ENCODE measurements at regions not wholly inside any gene's neighbourhood (a gene's known extent, or its start where the extent isn't known, plus 50 kb on each side); places are given as distances from the start of the nearest gene placed in this dataset.

DNA sequence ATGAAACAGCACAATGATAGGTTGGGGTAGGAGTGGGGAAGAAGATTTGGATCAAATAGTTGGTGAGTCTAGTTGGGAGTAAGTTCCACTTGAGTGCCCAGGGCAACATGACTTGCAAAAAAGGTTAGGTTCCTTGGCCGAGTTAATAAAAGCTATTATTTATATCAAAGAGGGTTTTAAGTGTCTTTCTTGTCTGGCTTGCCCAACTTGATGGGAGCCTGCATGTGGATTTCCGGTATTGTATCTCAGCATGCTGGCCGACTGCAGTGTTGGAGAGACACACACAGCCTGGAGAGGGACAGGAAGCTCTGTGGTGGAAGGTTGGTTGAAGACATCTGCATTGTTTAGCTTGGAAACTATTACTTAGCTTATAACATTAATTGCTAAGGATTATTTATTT lies 449.5 kb upstream of the TBL1XR1 start:
- no peak for DNase-seq

DNA sequence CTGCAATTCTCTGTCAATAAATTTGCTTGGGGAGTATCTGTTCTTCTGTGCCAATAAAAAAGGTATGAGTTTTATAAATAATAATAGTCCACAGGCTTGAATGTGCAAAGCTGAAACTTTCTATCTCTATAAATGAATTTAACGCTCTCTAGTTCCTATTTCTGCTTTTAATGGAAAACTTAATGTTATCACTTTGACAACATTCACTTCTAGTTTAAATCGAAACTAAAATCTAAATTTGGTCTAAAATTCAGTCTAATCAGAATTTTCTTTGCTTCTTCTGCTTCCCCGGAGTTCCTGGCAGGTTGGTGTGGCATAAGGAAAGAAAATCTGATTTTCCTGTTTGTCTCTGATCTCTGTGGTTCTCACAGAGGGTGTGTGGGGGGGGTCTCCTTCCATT lies 450.1 kb upstream of the TBL1XR1 start:
- no peak for DNase-seq

DNA sequence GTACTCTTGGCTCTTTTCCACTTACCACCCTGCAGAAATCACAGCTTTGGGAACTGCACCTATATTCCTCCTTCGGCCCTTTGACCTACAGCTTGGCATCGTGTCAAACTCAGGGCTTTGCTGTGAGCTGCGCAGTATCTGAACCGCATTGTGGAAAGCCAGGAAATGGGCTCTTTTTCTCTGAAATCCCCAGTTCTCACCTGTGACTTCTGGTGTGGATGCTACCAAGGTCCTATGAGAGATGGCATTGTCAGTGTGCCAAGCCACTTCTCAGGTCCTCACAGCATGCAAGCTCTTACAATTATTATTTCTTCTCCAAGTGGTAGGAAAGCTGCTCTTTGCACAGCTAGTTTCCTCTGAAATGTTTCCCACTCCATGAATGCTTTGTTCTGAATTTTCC lies 450.6 kb upstream of the TBL1XR1 start:
- DNase-seq = no peak

DNA sequence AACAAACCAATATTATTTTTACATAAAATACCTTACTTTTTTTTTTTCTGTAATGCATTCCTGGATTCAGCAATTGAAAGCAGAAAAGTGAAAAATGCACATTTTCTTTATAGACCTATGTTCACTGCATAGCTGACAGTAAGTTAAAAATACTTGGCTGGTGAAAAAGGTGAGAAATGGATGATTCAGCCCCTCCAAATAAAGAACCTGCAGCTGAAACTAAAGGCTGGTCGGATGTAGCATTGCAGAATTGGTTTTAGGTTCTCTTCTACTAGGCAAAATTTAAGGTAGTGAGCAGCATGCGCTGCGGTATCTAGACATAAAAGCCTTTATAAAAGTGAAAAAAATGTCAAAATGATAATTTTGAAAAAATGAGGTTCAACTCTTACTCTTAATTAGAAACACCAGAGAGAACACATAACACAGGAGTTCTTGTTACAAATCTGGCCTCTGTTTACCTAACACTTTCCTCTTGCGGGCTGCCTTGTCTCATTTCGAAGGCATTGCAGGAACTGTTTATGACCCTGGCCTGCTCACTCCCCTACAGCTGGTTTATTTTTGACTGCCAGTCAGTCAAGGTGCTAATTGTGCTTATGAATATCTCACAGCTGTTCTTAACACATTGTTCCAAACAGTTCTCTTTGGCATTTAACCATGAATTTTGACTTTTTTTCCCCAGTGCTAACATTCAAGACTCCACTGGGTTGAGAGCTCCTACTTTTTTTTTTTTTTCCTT lies 455.4 kb upstream of the TBL1XR1 start:
- DNase-seq = no peak

DNA sequence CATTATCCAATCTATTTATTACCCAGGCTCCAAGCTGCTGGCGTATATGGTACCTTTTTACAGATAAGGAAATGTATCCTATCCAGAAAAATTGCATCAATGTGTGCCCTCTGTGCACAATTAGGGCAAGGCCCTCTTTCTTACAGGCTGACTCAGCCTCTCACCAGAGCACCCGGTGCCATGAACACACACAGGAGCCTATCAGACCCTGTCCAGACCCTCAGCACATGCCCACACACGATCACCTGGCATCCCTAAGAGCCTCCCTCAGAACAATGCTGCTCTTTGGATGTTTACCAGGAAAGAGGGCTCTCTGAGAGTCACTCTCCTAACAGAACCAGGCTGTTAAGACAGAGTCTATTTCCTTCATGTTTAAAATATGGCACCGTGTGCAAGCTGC lies 460.0 kb upstream of the TBL1XR1 start:
- no peak for DNase-seq

DNA sequence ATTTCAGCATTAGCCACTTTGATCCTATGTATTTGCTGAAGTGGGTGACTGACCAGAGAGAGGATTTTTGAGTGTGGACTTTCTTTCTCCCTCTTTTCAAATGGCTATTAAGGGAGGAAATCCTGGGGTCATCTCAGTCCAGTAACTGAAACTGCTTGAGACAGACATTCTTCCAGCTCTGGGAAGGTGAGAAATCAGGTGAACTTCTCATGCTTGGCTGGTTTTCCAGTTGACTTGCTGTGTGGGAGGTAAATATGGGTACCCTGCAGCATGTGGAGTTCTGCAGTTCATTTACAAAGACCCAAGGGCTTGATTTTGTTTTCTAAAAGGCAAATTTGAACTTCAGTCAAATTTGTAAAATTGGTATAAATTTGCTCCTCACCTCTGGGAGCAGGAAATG lies 461.1 kb upstream of the TBL1XR1 start:
- no peak for DNase-seq

DNA sequence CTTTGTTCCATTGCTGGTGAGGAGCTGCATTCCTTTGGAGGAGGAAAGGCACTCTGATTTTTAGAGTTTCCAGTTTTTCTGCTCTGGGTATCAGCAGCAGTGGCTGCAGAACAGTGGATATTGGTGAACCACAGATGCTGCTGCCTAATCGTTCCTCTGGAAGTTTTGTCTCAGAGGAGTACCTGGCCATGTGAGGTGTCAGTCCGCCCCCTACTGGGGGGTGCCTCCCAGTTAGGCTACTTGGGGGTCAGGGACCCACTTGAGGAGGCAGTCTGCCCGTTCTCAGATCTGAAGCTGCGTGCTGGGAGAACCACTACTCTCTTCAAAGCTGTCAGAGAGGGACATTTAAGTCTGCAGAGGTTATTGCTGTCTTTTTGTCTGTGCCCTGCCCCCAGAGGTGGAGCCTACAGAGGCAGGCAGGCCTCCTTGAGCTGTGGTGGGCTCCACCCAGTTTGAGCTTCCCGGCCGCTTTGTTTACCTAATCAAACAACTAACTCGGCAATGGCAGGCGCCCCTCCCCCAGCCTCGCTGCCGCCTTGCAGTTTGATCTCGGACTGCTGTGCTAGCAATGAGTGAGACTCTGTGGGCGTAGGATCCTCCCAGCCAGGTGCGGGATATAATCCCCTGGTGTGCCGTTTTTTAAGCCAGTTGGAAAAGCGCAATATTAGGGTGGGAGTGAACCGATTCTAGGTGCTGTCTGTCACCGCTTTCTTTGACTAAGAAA lies 467.3 kb upstream of the TBL1XR1 start:
- peak; percentile 32 for DNase-seq

DNA sequence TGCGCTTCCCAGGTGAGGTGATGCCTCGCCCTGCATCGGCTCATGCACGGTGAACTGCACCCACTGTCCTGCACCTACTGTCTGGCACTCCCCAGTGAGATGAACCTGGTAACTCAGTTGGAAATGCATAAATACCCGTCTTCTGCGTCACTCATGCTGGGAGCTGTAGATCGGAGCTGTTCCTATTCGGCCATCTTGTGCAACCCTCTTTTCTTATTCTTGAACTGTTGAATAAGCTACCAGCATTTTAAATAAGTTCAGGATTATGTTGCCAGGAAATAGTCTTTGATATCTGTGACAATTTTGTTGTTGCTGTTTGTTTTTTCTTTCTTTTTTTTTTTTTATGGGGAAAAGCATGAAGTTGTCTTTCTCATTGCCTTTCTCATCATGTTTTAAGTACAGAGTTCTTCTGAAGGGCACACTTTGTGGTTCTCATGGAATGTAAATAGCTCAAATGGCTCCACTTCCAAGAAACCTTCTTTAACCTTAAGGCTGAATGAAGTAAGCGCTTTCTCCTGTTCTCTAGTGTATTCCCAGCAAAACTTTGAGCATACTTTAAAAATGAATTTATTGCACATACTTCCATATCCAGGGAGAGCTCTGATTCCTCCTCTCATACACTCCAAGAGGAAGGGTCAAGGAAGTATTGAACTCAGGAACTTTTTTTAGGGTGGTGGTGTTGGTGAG lies 468.0 kb upstream of the TBL1XR1 start:
- no peak for DNase-seq

DNA sequence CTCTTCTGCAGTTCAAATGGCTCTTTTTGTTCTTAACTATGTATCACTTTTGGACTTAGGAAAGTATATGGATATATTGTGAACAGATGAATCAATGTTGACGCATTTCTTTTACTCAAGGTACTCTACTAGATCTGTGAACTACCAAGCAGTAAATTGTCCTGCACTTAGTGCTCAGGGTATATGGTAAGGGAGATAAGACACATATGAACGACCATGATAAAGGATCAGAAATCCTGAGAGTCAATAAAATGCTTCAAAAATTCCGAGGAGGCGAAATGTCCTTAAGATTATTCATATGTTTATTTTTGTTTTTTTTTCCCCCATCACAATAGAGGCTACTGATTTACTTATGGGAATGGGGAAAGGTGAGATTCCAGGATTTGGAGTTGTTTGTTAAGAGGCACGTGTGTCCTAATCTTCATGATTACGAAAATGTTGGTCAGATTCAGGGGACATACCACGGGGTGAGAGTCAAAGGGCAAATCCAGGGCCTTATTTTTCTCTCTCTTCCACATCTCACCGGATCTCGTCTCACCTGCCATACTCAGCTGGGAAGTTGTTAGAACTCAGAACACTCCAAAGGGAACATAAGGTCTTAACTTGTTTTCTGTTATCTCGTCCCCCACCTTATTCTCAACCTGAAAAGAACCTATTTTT lies 475.1 kb upstream of the TBL1XR1 start:
- DNase-seq = no peak

DNA sequence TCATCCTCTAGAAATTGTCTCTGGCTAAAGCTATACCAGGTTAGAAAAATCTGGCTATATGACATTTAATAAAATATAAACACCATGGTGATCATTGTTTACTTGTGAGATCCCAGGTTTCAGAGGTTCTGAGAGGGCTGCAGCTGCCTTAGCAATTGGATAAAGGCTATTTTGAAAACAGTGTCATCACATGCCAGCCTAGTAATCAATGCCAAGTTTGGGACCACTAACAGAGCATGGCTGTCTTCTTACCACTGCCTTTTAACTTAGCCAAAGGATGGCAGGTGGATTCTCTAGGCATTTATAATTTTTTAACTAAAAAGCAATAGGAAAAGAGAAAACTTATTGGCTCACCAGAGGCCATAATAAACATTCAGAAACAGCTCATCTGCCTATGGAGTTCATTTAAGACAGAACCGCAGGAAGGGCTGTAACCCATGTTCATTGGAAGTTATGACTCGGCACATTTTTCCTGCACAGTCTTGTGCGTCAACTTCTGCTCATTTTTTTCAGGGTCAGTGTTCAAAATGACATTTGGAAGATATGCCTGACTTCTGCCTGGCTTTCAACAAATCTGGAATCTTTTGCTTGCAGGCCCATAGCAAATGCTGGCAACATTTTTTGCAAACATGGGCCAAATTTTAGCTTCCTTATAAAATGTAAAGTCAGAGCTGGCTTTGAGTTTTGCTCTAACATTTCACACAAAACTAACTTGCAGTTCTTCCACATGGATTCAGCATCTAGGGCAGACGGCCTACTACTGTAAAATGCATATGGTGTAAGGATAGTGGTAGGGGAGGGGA lies 476.0 kb upstream of the TBL1XR1 start:
- no peak for DNase-seq

DNA sequence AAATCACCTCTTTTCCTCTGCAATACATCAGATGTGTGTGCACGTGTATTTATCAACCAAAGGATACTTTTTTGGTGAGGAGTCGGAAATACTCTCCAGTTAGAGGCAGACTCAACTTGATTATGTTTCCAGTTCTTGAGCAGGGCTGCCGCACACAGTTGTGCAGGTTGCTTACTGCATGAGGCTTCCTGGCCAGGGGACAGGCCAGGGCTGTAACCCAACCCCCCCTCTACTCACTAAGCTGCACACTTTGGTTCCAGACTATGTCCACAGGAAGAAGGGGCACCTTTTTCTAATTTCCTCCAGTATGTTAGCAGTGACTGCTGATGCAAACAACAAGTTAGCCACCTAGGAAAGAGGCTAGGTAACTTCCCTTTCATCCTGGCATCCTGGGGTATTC lies 476.9 kb upstream of the TBL1XR1 start:
- no peak for DNase-seq

DNA sequence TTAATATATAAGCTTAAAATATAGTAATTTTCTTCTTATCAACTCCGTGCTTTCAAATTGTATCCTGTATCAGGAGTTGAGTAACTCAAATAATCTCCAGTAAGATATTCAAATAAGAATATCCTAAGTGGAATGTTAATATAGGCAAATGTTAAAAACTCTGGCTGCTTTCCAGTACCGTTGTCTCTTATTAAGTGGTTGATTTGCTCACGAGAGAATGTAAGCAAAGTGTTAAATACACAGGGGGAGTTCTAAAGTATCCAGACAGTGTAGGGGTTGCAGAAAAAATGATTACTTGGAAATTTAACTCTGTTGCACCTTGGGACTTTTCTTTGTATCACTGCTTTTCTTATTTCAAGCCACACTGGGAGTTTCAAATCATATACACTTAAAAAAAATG lies 478.9 kb upstream of the TBL1XR1 start:
- DNase-seq = no peak

DNA sequence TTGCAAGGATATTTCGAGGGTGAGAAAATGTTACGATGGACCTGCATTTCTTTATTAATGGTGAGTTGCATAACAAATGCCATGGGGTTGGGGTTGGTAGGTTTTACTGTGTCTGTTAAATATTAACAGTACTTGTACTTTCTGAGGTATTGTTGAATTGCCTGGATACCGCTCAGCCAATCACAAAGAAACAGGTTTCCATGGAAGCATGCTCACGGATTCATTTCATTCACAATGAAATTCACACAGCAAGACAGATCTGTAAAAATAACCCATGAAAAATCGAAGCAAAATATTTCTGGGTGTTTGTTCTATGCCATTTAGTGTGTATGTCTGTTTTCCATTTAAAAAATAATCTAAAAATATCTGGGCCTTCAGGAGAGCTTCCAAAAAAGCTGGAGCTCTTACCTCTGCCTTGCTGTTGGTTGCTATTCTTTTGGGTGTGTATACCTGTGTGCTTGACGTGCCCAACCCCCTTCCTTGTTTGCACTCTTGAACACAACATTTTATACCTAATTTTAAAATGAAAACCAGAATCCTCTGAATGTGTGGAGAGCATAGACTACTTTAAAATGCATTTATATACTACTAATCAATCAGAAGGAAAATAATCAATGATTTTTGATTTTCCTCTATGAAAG lies 479.8 kb upstream of the TBL1XR1 start:
- no peak for DNase-seq

DNA sequence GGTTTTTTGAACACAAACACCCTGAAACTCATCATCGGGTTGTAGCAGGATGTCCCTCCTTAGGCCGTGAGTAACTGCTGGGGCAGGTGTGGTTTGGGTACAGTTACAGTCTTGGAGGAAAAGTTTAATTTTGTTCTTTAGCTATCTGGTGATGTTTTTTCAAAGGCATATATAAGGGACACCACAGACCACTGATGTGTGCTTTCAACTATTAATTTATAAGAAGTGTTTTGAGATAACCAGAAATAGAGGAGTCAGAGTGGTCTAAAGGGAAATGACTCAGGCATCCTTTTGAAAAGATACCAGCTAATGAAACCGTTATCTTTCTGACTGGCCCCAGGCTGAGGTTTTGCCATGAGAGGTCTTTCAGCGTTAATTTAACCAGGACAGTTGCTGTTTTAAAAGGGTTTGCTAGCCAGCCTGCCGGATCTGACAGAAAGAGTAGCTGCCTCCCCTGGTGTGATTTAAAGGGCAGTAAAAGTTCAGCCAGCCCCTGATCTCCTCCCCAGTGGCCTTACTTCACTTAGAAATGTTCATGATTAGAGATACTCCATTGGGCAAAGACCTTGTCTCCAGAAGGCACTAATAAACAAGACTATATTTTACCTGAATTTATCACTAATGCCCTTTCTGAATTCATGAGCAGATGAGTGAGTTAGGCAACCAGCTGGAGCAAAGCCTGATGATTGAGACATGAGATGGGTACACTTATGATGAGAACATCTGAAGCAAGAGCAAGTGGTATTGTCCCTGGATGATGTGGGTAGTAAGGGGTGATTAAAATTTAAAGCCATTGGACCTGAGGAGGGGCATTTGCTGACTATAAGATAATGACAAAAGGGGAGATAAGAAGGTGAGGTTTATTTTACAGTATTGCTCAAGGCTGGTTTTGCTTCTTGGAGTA lies 482.5 kb upstream of the TBL1XR1 start:
- no peak for DNase-seq

DNA sequence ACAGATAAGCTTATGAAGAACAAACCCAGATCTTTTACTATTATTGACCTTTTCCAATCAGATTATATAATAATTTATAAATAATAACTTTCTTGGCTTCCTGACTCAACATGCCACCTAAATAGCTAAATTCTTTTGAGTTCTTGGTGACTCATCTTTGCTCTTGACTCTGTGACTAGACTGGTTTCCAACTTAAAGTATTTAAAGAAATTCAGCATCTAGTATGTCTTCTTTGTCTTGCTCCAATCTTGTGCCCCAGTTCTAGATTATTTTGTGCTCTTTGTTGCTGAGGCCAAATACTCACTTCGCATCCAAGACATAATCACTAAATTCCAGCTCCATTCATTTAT lies 483.2 kb upstream of the TBL1XR1 start:
- DNase-seq = no peak

DNA sequence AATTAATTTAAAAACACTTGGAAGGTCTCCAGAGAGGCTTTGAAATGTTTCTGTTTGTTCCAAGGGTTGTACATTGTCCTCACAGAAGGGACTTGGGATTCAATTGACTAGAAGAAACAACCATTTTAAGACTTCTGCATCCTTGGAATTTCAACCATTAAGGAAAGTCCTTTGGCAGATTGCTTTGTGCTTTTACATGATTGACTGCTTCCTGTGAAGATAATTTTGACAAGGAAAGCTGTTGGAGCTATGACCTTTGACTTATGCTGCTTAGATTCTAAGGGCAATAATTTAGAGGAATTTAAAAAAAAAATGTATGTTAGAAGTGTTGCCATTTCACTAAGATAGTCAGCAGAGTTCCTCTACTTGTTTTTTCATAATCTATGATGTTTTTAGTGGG lies 483.9 kb upstream of the TBL1XR1 start:
- DNase-seq = no peak

DNA sequence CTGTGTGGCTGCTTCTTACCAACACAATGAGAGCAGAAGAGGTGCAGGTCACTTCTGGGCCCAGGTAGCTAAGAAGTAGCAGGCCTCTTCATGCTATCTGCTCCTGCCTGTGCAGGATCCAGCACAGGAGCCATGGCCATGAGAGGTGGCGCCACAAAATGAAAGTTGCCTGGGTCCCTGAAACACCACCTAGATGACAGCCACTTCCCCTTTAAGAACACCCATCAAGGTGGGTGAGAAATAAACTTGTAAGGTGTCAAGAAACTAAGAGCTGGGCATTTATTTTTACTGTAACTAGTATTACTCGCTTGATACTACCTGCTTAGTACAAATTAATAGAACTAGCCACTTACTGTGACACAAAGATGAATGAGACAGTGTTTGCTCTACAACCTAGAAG lies 484.6 kb upstream of the TBL1XR1 start:
- DNase-seq = no peak

DNA sequence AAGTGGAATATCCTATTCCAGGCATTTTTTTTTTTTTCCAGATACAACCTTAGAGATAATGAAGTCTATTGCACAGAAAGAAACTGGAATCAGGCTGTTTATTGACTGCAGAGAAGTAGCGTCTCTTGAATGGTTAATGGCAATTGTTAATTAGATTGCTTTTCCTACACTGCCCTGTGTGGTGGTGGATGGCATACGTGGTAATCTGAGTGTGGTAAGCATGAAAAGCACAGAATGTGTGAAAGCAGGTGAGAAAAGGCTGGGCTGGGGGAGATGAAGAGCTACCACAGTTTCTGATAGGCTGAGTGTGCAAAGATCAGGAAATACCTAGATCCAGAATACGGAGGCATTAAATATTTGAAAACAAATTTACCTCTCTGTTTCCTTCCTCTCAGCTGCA lies 486.3 kb upstream of the TBL1XR1 start:
- DNase-seq = no peak

DNA sequence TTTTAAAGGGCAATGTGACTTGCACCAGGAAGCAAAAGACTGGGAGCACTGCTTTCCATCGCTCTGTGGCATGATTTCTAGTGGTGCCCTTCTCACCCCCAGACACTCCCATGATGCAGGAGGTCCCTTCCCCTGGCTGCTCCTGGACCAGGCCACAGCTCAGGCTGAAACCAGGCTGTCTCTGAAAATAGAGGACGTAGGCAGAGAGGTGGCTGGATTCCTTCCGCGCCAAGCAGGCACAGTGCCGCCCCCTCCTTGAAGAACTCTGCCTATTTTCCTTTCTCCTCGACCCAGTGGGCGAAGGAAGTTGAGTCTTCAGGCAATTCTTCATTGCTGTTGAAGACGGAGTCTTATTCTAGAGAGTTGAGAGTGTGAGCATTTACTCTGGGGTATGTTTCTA lies 489.4 kb upstream of the TBL1XR1 start:
- DNase-seq = no peak

DNA sequence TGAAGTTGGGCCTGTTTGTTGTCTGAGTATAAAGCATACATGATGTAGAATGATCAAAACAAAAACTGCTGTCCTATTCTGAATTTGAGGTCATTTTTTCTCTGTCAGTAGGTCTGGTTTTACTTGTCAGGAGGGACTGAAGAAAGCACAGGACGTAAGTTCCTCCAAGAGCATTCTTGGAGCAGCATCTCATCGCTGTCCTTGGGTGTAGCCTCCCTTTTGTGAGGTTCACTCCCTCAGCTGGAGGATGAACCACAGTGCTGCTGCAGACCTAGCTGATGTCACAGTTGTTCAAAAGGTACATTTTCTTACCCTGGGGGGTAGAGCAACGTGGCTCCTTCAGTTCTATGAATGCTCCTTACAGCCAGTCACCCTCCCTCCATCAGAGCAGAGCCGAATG lies 490.0 kb upstream of the TBL1XR1 start:
- DNase-seq = no peak

DNA sequence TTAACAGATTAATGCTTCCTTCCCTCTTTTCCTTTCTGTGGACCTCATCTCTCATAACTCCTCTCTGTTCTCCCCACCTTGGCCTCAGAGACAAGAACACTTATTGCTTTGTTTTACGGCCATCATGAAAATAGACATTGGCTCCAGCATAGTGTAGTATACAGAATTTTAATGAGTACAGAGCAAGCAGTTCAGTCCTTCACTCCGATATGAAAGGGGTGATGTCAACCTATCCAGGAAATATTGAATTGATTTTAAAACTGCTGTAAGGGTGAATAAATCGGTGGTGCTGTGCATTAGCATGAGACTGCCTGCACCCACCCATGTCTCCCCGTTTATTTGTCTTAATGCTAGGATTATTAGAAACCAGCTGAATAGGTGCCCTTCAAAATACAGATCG lies 490.9 kb upstream of the TBL1XR1 start:
- no peak for DNase-seq
